ENCODE measurements at regions not wholly inside any gene's neighbourhood (a gene's known extent, or its start where the extent isn't known, plus 50 kb on each side); places are given as distances from the start of the nearest gene placed in this dataset.

DNA sequence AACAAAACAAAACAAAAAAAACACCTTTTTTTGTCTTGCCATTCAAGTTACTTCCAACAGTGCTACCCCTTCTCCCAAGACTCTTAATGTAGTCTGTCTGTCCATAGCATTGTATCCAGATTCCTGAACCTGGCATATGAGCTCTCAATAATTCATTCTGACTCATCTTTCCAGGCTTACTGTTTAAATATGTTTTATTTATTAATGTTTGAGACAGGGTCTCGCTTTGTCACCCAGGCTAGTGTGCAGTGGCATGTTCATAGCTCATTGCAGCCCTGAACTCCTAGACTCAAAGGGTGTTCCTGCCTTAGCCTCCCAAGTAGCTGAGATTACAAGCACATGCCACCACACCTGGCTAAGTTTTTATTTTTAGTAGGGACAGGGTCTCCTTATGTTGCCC, 208.0 kb upstream of the DMRT1 start:
- DNase-seq: no peak

DNA sequence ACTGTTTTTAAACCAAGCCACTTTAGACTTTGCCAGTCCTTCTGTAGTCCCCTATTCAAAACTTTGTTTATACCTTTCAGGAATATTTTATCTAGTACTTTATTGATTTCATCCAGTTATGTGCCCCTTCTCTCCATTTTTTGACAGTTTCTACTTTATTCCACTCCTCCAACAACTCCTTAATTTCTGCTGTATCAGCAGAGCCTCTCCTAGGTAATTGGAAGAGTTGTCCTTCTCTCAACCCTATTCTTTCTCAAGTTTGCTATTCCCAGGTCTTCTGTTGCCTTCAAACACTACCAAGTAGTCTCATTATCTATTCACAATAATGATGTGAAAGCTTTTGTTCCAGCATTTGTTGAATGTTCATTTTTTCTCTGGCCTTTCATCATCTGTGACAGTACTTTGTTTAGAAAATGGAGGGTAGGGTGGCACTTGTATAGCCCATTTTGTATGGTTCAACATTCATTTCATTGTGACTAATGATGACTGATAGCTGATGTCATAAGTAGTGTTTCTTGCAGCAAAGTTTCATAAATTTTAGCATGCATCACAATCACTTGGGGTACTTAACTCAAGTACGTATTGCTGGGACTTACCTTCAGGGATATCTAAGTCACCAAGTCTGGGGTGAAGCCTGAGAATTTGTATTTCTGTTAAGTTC, 204.4 kb upstream of the DMRT1 start:
- no peak for DNase-seq

DNA sequence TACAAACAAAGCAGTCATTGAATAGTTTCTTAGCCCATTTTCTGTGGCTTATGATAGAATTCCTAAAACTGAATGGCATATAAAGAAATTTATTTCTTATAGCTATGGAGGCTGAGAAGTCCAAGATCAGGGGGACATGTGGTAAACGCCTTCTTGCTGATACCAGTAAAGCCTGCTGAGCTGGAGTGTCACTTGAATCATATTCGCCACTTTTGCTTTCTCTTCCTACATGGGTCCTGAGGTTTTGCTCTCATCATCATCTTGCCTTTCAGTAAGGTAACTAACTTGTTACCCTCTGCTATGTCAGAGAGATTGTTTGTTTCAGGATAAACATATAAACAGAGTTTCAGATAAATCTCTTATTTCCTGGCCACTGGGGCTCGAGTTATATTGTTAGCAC, 203.3 kb upstream of the DMRT1 start:
- DNase-seq: no peak

DNA sequence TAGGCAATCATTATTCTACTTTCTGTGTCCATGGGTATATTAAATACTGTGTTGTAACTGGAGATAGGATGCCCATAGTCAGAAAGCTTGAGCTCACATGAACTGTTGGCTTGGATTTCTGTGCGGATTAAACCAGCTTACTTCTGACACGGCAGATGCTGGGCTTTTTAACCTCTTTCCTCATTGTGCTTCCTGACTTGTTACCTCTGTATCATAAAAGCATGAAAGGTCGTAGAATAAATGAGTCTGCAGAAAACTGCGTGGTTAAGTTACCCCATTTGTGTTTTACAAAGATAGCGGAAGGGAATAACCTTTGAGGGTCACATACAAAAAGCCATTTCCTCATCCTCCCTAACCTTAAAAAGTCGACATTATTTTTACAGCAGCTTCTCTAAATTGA, 199.5 kb upstream of the DMRT1 start:
- no peak for DNase-seq

DNA sequence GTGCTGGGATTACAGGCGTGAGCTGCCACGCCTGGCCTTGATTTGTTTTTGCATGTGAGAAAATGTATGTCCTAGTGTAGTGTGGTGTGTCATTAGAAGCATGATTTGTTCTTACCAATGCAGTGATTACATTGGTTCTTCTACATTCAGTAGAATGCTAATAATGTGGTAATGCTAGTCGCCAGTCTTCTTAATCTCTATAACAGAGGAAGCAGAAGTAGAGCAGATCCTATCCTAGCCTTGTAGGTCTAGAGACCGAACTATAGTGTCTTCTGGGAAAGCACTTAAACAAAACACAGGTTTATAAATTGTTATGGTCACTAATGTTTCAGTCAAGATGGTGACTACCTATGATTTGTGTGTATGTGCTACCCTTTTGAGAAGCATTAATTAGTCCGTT, 197.5 kb upstream of the DMRT1 start:
- DNase-seq: no peak

DNA sequence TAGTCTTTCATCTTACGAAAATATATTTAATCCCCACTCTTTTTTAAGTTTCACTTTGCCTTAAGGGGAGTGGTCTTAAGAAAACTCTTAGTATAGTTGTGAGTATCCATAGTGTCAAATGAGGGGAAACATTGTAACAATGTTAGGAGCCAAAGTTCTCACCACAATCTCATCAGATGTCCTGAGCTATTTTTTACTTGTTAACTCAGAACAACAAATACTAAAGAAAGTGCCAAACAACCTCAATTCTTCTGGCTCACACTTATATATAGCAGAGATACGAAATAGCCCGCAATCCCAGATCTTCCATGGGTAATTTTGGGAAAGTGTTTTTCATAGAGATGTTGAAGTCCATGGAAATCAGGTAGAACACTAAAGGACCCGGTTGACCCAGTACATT, 194.0 kb upstream of the DMRT1 start:
- DNase-seq: no peak

DNA sequence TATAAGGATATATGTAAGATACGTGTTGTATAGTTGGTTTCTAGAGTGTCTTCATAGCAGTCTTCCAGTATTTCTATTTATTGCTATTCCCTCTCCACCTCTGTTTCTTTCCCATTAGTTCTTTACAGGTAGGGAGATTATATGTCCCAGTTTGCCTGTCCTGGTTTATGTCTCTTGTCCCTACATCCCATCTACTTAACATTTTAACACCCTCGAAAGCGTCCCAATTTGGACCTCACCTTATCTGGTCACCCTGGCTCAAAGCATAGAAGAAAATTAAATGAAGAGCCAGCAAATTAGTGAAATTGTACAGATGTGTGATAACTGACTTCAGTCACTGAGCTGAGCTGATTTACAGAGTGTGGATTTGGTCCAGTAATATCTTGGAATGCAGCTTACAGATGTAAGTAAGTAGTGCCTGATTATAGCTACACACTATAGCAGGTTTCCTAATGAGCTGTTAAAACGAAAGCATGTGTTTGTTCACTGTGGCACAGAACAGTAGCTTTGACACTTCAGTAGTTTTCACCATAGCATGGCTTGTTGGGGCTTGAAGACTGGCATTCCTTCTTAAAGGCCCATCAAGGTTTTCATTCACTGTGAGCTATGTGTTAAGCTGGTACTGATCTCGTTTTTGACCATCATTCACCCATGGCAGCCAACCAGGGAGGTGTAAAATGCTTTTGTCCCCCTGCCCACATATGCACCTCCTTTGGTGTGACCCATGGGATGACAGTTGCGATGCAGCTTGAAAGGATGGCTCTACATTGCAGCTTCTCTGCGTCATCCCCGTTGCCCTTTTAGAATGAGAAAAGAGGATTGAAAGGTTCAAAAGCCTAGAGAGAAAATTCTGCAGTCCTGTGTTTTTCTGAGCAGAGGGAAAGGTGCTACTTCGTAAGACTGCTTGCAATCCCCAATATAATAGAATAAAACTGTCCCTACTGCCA, 192.1 kb upstream of the DMRT1 start:
- DNase-seq: no peak

DNA sequence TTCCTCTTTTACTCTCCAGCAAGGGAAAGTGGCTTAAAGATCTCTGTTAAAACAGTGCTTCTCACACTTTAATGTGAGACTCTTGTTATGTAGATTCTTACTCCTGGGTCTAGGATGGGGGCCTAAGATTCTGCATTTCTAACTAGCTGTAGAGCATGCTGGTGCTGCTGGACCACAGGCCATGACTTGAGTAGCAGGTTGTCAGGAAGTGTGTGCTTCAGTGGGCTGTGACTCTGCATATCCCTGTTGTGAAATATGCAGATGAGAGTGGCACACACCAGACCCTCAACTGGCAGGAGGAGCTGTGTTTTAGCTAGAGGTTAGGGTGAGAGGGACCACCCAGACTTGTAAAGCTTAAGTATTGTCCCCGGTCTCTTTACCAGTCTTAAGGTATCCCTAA, 191.1 kb upstream of the DMRT1 start:
- DNase-seq: no peak

DNA sequence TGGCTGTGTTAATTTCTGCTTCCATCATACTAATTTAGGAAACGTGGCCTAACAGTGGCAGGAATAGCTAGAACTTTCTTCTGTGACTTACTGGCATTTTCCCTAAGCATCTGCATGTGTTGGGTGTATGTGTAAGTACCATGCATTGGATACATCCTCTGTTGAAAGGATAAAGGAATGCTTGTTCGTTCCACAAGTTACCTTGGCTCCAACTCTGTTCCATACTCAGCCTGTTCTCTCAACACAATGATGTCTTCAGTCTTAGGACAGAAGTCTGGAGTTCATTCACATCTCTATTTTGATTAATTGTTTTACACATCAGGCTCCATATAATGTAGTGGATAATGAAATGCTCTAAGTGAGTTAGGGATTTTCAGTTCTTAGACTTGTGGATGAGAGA, 190.1 kb upstream of the DMRT1 start:
- DNase-seq: no peak

DNA sequence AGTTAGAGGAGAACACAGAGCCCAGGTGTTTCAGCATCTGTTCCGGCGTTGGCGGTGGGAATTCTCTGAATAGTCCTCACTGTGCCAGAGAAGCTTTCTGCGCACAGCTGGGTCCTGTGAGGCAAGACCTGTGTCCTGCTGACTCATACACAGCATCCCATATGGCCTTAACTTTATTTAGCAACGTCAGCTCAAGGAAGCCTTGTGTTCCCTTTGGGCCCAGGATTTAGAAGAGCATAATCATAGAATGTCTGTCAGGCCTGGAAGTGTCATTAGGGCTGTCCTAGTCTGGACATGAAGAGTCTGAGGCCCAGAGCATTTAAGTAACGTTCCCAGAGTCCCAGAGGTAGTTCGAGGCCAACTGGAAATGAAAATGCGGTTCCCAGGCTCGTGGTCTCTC, 188.6 kb upstream of the DMRT1 start:
- DNase-seq: no peak

DNA sequence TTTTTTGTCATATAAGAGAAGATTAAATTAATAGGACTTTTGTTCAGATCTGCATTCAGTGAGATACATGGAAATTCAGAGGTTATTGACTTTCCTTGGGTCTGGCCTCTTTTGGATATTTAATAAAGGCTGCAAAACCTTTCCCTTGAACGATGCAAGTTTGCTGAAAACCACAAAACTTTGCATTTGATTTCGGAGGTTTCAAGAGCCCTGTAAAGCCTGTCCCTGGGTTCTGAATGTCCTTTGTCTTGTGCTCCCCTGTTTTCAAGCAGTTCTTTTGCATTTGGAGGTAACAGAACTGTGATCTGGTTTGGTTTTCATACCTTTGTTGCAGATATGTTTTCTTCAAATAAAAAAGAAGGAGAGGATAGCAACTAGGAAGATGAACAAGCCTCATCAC, 188.1 kb upstream of the DMRT1 start:
- DNase-seq: no peak

DNA sequence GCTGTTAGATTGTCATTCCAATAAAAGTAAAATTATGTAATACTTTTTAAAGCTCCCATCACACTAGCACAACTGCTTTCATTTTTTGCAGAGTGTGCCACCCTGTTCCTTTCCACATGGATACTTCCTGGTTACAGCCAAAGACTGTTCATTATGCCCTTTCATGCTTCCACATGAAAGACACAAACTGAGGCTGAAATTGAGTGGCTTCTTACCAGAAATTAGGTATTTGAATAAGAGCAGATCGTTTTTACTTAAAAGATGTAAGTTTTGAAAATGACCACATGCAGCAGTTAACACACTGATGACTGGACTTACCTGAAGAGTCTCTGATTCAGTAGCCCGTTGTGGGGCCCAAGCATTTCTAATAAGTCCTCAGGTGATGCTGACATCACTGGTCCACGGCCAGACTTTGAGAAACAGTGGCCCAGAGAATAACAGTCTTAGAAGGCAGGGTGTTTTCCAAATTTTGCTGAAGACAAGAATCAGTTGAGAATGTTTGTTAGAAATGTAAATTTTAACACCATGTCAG, 187.6 kb upstream of the DMRT1 start:
- no peak for DNase-seq

DNA sequence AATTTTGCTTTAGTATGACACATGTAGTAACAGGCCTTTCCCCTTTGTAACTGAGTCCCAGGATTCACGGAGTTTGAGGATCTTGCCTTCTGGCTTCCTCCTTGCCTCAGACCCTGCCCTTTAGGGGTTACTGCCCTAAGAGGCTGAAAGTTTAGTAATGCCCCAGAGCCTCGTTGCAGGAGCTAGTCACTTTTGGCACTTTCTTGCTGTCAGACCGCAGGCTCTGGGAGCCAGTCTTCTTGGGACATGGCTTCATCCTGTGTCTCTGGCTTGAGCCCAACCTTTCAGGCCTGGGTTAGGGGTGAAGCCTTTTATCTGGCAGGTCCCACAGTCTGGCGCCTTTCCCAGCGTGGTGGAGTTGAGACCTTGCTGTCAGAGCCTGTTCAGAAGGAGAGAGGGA, 185.6 kb upstream of the DMRT1 start:
- DNase-seq: no peak

DNA sequence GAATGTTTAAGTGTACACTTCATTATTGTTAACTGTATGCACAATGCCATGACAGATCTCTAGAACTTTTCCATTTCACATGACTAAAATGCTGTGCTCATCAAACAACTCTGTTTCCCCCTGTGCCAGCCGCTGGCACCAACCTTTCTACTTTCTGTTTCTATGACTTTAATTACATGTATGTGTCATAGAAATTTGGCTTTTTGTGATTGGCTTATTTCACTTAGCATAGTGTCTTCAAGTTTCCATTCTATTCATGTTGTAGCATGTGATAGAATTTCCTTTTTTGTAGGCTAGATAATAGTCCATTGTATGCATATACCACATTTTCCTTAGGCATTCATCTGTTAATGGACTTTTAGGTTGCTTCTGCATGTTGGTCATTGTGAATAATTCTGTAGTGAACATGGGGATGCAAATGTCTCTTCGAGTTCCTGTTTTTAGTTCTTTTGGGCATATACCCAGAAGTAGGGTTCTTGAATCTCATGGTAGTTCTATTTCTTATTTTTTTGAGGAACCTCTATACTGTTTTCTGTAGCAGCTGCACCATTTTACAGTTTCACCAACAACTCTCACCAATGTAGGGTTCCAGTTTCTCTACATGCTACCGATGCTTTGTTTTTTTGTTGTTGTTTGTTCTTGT, 184.4 kb upstream of the DMRT1 start:
- no peak for DNase-seq

DNA sequence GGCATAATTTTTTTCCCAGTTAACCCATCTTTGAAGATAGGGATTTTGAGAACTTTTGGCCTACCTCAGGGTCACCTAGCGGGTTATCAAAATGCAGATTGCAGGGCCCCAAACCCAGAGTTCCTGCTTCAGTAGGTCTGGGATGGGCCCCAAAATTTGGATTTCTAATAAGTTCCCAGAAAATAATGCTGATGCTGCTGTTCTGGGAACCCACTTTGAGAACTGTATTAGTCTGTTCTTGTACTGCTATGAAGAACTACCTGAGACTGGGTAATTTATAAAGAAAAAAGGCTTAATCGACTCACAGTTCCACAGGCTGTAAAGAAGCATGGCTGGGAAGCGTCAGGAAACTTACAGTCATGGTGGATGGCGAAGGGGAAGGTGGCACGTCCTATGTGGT, 182.2 kb upstream of the DMRT1 start:
- DNase-seq: no peak

DNA sequence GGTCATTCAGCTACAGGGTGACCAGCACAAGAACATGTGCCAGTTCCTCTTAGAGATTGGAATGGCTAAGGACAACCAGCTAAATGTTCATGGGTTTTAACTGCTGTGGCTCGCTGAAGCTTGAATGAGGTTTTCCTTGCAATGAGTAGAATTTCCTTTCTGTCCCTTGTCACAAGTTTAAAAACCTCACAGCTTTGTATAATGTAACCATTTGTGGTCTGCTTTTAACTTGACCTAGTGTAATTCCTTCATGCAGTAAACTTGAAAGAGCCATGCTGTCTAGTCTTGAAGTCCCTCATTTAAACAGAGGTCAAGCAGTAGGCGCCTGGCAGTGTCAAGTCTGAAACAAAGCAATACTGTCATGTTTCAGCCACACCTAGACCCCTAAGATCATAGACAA, 181.3 kb upstream of the DMRT1 start:
- DNase-seq: no peak

DNA sequence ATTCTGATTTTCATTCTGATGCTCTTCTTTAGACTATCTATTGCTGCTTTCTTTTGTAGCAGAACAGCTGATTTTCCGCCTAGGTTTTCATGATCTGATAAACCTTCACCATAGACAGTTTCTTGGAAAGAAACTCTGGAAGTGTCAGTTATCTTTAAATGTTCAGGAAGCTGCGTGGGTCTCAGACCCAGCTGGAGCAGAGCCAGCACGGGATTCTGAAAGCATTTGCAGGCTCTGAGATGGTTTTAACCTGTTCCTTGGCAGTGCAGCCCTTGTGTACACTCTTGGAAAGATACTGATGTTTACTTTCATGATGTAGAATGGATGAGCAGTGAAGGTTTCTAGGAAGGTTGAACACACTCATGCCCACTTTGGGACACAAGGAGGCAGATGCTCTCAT, 178.0 kb upstream of the DMRT1 start:
- no peak for DNase-seq

DNA sequence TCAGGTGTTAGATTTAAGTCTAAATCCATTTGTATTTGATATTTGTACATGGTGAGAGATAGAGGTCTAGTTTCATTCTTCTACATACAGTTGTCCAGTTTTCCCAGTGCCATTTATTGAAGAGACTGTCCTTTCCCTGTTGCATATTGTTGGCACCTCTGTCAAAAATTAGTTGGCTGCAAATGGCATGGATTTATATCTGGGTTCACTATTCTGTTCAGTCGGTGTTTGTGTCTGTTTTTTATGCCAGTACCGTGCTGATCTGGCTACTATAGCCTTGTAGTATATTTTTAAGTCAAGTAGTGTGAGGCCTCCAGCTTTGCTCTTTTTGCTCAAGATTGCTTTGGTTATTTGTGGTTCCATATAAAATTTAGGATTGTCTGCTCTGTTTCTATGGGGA, 176.2 kb upstream of the DMRT1 start:
- no peak for DNase-seq

DNA sequence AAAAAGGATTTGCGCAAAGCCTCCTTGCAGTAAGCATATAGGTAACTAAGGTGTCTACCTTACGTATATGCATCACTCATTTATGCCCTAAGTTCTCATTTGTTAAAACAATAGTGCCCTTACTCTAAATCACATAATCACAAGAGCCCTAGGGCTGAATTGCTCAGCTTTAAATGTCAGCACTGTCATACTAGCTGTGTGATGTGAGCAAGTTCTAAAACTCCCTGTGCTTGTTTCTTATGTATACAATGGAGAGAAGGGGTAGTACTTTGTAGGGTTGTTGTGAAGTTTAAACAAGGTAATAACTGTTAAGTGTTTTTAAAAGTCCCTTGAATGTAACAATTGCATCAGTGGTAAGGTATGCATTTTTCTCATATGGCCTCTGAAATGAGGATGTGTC, 169.5 kb upstream of the DMRT1 start:
- DNase-seq: no peak

DNA sequence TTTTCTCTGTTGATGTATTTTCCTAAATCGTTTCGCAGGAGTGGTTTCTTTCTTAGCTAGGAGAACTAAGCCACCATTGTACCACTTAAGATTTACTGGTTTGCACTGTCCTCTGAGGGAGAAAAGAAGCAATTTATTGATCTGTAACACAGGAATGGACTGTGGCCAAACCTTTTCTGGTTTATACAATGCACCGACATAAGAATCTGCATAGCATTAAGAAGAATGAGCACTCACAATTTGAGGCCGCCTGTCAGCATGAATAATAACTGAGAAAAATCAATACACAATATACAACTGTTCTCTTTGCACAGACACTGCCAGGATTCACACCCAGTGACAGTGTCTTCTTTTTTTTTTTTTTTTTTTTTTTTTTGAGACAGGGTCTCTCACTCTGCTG, 168.6 kb upstream of the DMRT1 start:
- DNase-seq: no peak

DNA sequence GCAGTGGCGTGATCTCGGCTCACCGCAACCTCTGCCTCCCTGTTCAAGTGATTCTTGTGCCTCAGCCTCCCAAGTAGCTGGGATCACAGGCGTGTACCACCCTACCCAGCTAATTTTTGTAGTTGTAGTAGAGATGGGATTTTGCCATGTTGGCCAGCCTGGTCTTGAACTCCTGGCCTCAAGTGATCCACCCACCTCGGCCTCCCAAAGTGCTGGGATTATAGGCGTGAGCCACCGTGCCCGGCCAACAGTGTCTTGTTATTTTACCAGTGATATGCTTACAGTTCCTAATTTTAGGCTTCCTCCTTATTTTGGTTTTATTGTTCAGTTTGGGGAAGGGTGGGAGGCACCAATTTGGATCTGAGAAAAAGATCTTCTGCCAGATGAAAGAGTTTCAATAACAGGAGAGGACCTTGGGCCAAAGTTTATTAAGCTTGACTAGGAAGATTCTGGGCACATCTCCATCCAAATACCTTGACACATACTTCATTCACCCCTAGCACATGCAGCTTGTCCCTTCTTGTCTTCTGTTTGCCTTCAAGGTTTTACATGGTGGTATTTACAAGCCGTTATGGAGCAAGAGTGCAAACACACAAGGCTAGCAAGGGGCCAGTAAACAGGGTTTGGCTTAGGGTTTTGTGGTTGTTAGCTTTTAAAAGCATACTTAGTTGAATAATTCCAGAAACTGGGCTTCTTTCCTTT, 168.1 kb upstream of the DMRT1 start:
- no peak for DNase-seq

DNA sequence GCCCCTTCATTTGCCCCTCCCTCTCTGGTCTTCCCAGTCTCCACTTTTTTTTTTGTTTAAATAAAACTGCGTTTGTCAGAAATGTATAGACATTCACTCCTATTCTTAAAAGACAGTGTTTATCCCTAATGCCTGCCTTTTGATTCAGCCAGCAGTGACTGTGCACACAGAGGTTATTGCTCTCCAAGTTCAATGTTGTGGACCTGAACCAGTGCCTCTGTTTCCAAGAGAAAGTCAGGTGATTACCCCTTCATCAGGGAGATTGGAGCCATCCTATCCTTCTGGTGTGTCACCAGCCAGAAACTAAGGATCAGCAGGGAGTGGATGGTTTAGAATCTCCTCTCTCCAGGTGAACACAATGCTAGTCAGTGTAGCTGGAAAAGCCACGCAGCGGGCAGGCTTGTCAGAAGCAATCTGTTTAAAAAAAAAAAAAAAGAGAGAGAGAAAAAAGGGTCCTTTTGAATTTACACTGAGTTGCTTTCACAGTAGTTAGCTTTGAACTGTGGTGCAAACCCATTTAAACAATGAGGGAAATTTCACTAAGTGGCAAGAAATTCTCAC, 167.5 kb upstream of the DMRT1 start:
- no peak for DNase-seq

Data from NCI-H1092 treated with DMSO at 0.1 percent for 48 hours (cell line).